Tibial artery (tissue), 4 donors: ENCODE measurements at regions not wholly inside any gene's neighbourhood (a gene's known extent, or its start where the extent isn't known, plus 50 kb on each side); places are given as distances from the start of the nearest gene placed in this dataset.
"Not testable (repeated sequence)": the region's sequence is repeated elsewhere in the genome, so short reads cannot be mapped to it uniquely, and the experiment has no call there.

Experiments used
- DNase-seq, 2 donors: peaks; one replicate each; pipeline ENCODE4 v3.0.0-alpha.2; 2019
- H3K27ac ChIP-seq, 2 donors: fragments of 200-600 bp; sonication (generic) in 1 of 2; 1 replicate in 1 of 2; 2 replicates in 1 of 2; pipeline ENCODE4 v1.5.1; 2018 to 2019; ENCODE audit warnings: mild to moderate bottlenecking in 1 of 2
- H3K27me3 ChIP-seq, 2 donors: fragments of 200-600 bp; sonication (generic) in 1 of 2; one replicate each; pipeline versions ENCODE4 v1.5.1 to v1.6.0; 2016 to 2019
- H3K36me3 ChIP-seq, 3 donors: fragments of 200-600 bp; sonication (generic) in 2 of 3; one replicate each; pipeline ENCODE4 v1.5.1; 2016 to 2019; ENCODE audit warnings: mild to moderate bottlenecking in 2 of 3
- H3K4me1 ChIP-seq, 4 donors: fragments of 200-600 bp; sonication (generic) in 2 of 4; 1 replicate in 3 of 4; 2 replicates in 1 of 4; pipeline ENCODE4 v1.5.1; 2016 to 2019
- H3K4me3 ChIP-seq, 2 donors: fragments of 200-600 bp; sonication (generic) in 1 of 2; 1 replicate in 1 of 2; 2 replicates in 1 of 2; pipeline ENCODE4 v1.5.1; 2018 to 2019; ENCODE audit warnings: mild to moderate bottlenecking in 2 of 2
- H3K9me3 ChIP-seq, 3 donors: fragments of 200-600 bp; sonication (generic) in 1 of 3; one replicate each; pipeline ENCODE4 v1.5.1; 2016 to 2019
- CTCF ChIP-seq, 2 experiments: fragments of 200-600 bp in 1 of 2; fragments of 450-650 bp in 1 of 2; IDR thresholded peaks; one replicate each; pipeline ENCODE4 v1.5.1; 2017 to 2019; ENCODE audit warnings: antibody characterized with exemption in 2 of 2, mild to moderate bottlenecking in 1 of 2, moderate library complexity in 1 of 2
- intact Hi-C: fragments of 100-400 bp; cut with DNase I; formaldehyde crosslinking; loops from one replicate; pipeline ENCODE4 v1.15.0; 2023; ENCODE audit warnings: low total_unique reads

- H3K27ac ChIP-seq: no peak overlapping the region
- intact Hi-C loops: no loop called here
- no peaks in the 10 kb centered on the region for H3K9me3 ChIP-seq
Observed at GRCh38 chr20:40908309-40908708, 120.3 kb upstream of the TOP1 start.

GRCh38 chr20:40909489-40909888 lies 119.1 kb upstream of the TOP1 start:
- intact Hi-C loops: not testable (repeated sequence)
- DNase-seq: peak in 1 of 2 donors; percentile 12

More at GRCh38 chr20:40908309-40908708, 120.3 kb upstream of the TOP1 start:
- H3K27me3 ChIP-seq: no peaks in the 10 kb centered on the region
- H3K36me3 ChIP-seq: no peaks in the 10 kb centered on the region
- TF ChIP-seq CTCF (IDR thresholded peaks at IDR 0.05): no peak
- no peak overlapping the region for H3K4me3 ChIP-seq
- DNase-seq: no peak
- H3K4me1 ChIP-seq: no peaks in the 10 kb centered on the region

GRCh38 chr20:40910436-40910835 lies 118.2 kb upstream of the TOP1 start:
- H3K36me3 ChIP-seq, intact Hi-C loops, DNase-seq, H3K27ac ChIP-seq, H3K4me3 ChIP-seq, H3K27me3 ChIP-seq, H3K4me1 ChIP-seq, H3K9me3 ChIP-seq: not testable (repeated sequence)

More at GRCh38 chr20:40909489-40909888, 119.1 kb upstream of the TOP1 start:
- H3K9me3 ChIP-seq, H3K27me3 ChIP-seq, H3K27ac ChIP-seq, H3K36me3 ChIP-seq, H3K4me3 ChIP-seq, H3K4me1 ChIP-seq: not testable (repeated sequence)

GRCh38 chr20:40911152-40911551 lies 117.5 kb upstream of the TOP1 start:
- intact Hi-C loops, H3K4me3 ChIP-seq, H3K4me1 ChIP-seq, H3K27me3 ChIP-seq, H3K9me3 ChIP-seq, H3K36me3 ChIP-seq, H3K27ac ChIP-seq, DNase-seq: not testable (repeated sequence)

GRCh38 chr20:40913224-40914185 lies 115.1 kb upstream of the TOP1 start:
- H3K4me3 ChIP-seq: no peak overlapping the region
- H3K4me1 ChIP-seq: no peaks in the 10 kb centered on the region
- H3K9me3 ChIP-seq: no peaks in the 10 kb centered on the region
- H3K27me3 ChIP-seq: no peaks in the 10 kb centered on the region
- DNase-seq: no peak
- H3K36me3 ChIP-seq: no peaks in the 10 kb centered on the region
- TF ChIP-seq CTCF (IDR thresholded peaks at IDR 0.05): no peak
- intact Hi-C loops: no loop called here
- H3K27ac ChIP-seq: no peak overlapping the region

GRCh38 chr20:40915756-40916155 lies 112.9 kb upstream of the TOP1 start:
- Histone ChIP-seq H3K27ac (no peak overlapping the region), H3K36me3 (no peaks in the 10 kb centered on the region), H3K9me3 (no peaks in the 10 kb centered on the region), H3K27me3 (no peaks in the 10 kb centered on the region), H3K4me3 (no peak overlapping the region), H3K4me1 (no peaks in the 10 kb centered on the region)
- intact Hi-C loops: no loop called here
- TF ChIP-seq CTCF (IDR thresholded peaks at IDR 0.05): no peak
- no peak for DNase-seq

GRCh38 chr20:40916276-40916675 lies 112.3 kb upstream of the TOP1 start:
- no peak for TF ChIP-seq CTCF (IDR thresholded peaks at IDR 0.05)
- no peak for DNase-seq
- Histone ChIP-seq H3K4me1 (no peaks in the 10 kb centered on the region), H3K36me3 (no peaks in the 10 kb centered on the region), H3K27me3 (no peaks in the 10 kb centered on the region), H3K27ac (no peak overlapping the region), H3K9me3 (no peaks in the 10 kb centered on the region), H3K4me3 (no peak overlapping the region)
- intact Hi-C loops: no loop called here
